GM12891 (cell line): ENCODE measurements at regions not wholly inside any gene's neighbourhood (a gene's known extent, or its start where the extent isn't known, plus 50 kb on each side); places are given as distances from the start of the nearest gene placed in this dataset.

Experiments used
- PAX5 ChIP-seq: IDR thresholded peaks from 2 replicates; pipeline ENCODE4 v1.6.1; 2011; ENCODE audit warnings: low read length, moderate library complexity, mild to moderate bottlenecking; ENCODE audit not compliant: insufficient read depth, severe bottlenecking
- POLR2A ChIP-seq: IDR thresholded peaks from 2 replicates; pipeline ENCODE4 v1.6.1; 2011; ENCODE audit warnings: low read depth, low read length, control low read depth
- POLR2AphosphoS5 ChIP-seq: IDR thresholded peaks from 2 replicates; pipeline ENCODE4 v1.6.1; 2011; ENCODE audit warnings: low read depth, low read length, control low read depth
- TAF1 ChIP-seq: IDR thresholded peaks from 2 replicates; pipeline ENCODE4 v1.6.1; 2011; ENCODE audit warnings: low read depth, low read length, control low read depth

DNA sequence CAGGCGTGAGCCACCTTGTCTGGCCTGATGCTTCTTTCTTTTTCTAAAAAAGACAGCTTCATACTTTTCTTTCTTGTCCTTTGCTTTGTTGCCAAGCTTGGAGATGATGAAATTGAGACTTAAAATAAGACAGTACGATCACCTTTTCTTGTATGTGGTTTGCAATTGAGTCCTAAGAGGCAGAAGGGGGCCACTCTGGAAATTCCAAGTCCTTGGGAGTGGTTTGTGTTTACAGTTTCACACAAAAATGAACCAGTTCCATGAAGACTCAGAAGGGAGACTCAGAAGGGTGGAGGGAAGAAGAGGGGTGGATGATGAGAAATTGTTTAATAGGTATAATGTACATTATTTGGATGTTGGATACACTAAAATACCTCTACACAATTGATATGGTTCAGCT lies 70.7 kb upstream of the TNS3 start:
- TF ChIP-seq POLR2A (no peak), TAF1 (no peak), PAX5 (no peak), POLR2AphosphoS5 (no peak)
